ENCODE measurements at regions not wholly inside any gene's neighbourhood (a gene's known extent, or its start where the extent isn't known, plus 50 kb on each side); places are given as distances from the start of the nearest gene placed in this dataset.
"Not testable (repeated sequence)": the region's sequence is repeated elsewhere in the genome, so short reads cannot be mapped to it uniquely, and the experiment has no call there.

DNA sequence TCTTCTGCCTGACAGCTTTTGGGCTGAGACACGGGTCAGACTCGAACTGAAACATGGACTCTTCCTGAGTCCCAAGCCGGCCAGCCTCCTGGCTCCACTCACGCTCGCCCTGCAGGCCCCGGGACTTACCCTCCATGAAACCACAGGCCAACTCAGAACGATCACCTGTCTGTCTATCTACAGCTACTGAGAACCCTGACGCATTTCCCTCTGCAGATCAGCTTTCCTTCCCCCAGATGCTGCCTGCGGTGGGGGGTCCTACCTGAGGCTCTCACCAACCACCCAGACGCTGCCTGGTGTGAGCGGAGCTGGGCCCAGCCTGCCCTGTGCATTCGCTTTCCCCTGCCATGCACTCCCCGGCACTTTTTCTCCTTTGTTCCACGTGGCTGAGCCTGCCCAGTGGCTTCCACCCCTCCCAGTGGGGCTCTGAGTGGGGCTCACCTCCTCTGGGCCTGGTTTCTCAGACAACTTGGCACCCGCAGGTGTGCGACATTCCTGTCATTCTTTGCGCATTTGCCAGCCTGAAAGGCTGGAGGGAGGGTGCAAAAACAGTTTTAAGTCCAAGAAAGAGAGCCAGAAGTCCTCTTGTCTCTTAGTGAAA is 60.2 kb downstream of the PLXNA1 start:
- no peak for DNase-seq (ENCODE audit: low read depth)
- H3K27me3 ChIP-seq (ENCODE audit: control insufficient read depth, insufficient read depth, low read length): peaks cover 5% of the 10 kb centered on the region
- H3K36me3 ChIP-seq (ENCODE audit: control insufficient read depth, insufficient read depth, low read length): no peaks in the 10 kb centered on the region
- TF ChIP-seq, protein P1, sequence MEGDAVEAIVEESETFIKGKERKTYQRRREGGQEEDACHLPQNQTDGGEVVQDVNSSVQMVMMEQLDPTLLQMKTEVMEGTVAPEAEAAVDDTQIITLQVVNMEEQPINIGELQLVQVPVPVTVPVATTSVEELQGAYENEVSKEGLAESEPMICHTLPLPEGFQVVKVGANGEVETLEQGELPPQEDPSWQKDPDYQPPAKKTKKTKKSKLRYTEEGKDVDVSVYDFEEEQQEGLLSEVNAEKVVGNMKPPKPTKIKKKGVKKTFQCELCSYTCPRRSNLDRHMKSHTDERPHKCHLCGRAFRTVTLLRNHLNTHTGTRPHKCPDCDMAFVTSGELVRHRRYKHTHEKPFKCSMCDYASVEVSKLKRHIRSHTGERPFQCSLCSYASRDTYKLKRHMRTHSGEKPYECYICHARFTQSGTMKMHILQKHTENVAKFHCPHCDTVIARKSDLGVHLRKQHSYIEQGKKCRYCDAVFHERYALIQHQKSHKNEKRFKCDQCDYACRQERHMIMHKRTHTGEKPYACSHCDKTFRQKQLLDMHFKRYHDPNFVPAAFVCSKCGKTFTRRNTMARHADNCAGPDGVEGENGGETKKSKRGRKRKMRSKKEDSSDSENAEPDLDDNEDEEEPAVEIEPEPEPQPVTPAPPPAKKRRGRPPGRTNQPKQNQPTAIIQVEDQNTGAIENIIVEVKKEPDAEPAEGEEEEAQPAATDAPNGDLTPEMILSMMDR (IDR thresholded peaks at IDR 0.05; ENCODE audit: insufficient read depth, low read length, poor library complexity, severe bottlenecking): no peak
- H3K4me3 ChIP-seq (ENCODE audit: low read depth, low read length): no peak overlapping the region

DNA sequence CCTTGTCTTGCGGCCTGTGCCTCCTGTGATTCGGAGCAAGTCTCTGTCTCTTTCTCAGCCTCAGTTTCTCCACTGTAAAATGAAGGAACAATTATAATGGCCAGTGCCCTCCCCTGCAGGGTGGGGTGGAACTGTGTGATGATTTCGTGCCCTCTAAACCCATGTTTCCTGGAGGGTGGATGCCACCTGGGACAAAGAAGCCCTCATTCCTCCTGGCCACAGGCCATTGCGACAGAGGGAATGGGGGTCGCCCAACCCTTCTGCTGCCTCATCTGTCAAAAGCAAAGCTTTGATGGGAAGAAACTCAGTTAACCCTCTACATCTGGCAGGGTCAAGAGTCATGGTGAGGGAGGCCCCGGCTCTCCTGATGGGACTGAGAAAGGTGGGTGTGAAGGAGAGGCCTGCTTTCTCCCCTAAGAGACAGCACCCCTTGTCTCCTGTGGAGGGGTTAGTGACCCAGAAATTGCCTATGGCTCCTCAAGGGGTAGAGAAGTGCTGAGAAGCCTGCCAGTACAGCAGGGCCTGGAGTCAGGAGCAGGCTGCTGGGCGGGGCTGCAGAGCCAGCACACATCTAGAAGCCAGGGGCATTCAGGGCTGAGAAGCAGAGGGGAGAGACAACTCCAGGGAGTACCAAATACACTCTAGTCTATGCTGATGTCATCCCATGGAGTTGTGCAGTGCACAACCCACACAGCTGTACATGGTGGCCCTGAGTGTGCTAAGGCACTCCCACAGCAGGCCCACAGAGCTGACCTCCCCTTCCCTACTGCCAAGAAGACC is 61.0 kb downstream of the PLXNA1 start:
- Histone ChIP-seq H3K36me3 (ENCODE audit: control insufficient read depth, insufficient read depth, low read length) (no peaks in the 10 kb centered on the region), H3K27me3 (ENCODE audit: control insufficient read depth, insufficient read depth, low read length) (peaks cover 5% of the 10 kb centered on the region), H3K4me3 (ENCODE audit: low read depth, low read length) (no peak overlapping the region)
- TF ChIP-seq, protein P1 (IDR thresholded peaks at IDR 0.05; ENCODE audit: insufficient read depth, low read length, poor library complexity, severe bottlenecking): no peak
- no peak for DNase-seq (ENCODE audit: low read depth)

DNA sequence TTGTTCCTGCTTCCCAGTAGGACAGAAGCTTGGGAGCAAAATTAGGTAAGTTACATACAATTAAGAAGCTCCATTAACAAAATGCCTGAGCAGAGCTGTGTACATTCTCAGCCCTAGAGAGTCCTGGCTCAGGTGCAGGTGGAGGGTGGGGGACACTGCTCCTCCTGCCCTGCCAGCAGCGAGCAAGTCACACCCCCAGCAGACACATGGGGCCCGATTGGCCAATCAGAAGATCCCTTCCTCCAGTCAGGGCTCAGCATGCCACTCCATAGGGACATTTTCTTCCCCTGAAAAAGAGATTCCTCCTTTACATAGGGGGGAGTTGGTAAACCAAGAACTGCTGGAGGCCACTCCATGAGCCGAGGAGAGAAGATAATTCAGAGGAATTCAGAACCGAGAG is 62.1 kb downstream of the PLXNA1 start:
- no peaks in the 10 kb centered on the region for H3K36me3 ChIP-seq (ENCODE audit: control insufficient read depth, insufficient read depth, low read length)
- no peak for DNase-seq (ENCODE audit: low read depth)
- TF ChIP-seq, protein P1 (IDR thresholded peaks at IDR 0.05; ENCODE audit: insufficient read depth, low read length, poor library complexity, severe bottlenecking): no peak
- H3K4me3 ChIP-seq (ENCODE audit: low read depth, low read length): no peak overlapping the region
- no peaks in the 10 kb centered on the region for H3K27me3 ChIP-seq (ENCODE audit: control insufficient read depth, insufficient read depth, low read length)

DNA sequence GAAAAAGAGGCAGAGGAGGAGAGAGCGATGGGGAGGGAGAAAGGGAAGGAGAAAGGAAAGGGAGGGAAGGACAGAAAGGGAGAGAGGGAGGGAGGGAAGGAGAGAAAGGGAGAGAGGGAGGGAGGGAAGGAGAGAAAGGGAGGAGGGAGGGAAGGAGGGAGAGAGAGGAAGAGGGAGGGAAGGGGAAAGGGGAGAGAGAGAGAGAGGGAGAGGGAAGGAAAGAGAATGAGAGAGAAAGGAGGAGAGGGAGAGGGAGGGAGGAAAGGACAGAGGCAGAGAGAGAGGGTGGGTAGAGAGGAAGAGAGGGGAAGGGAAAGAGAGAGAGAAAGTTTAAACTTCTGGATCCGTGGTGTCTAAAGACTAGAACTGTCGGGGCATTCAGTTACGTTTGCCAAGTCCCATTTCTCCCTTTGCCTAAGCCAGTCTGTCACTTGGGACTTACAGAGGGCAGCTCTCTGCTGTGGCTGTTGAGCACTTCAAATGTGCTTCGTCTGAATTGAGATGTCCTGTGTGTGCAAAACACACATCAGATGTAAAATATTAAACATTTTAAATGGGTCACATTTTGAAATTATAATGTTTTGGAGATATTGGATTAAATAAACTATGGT is 62.6 kb downstream of the PLXNA1 start:
- no peak overlapping the region for H3K4me3 ChIP-seq (ENCODE audit: low read depth, low read length)
- TF ChIP-seq, protein P1 (IDR thresholded peaks at IDR 0.05; ENCODE audit: insufficient read depth, low read length, poor library complexity, severe bottlenecking): no peak
- DNase-seq (ENCODE audit: low read depth): no peak
- no peaks in the 10 kb centered on the region for H3K27me3 ChIP-seq (ENCODE audit: control insufficient read depth, insufficient read depth, low read length)
- H3K36me3 ChIP-seq (ENCODE audit: control insufficient read depth, insufficient read depth, low read length): no peaks in the 10 kb centered on the region

DNA sequence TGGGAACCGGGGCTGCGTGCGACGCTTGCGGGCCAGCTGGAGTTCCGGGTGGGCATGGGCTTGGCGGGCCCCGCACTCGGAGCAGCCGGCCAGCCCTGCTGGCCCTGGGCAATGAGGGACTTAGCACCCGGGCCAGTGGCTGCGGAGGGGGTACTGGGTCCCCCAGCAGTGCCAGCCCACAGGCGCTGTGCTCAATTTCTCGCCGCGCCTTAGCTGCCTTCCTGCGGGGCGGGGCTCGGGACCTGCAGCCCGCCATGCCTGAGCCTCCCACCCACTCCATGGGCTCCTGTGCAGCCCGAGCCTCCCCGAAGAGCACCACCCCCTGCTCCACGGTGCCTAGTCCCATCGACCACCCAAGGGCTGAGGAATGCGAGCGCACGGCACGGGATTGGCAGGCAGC is 63.8 kb downstream of the PLXNA1 start:
- not testable (repeated sequence) for H3K36me3 ChIP-seq (ENCODE audit: control insufficient read depth, insufficient read depth, low read length); H3K4me3 ChIP-seq (ENCODE audit: low read depth, low read length); DNase-seq (ENCODE audit: low read depth); H3K27me3 ChIP-seq (ENCODE audit: control insufficient read depth, insufficient read depth, low read length)

DNA sequence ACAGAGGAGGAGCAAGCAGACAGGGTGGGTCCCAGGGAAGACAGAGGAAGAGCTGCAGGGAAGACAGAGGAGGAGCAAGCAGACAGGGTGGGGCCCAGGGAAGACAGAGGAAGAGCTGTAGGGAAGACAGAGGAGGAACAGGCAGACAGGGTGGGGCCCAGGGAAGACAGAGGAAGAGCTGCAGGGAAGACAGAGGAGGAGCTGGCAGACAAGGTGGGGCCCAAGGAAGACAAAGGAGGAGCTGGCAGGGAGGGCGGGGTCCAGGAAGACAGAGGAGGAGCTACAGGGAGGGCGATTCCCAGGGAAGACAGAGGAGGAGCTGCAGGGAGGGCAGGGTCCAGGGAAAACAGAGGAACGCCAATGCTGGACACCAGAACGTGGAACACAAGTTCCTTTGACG is 66.5 kb downstream of the PLXNA1 start:
- Histone ChIP-seq H3K4me3 (ENCODE audit: low read depth, low read length) (no peak overlapping the region), H3K27me3 (ENCODE audit: control insufficient read depth, insufficient read depth, low read length) (no peaks in the 10 kb centered on the region), H3K36me3 (ENCODE audit: control insufficient read depth, insufficient read depth, low read length) (no peaks in the 10 kb centered on the region)
- DNase-seq (ENCODE audit: low read depth): no peak
- TF ChIP-seq, protein P1 (IDR thresholded peaks at IDR 0.05; ENCODE audit: insufficient read depth, low read length, poor library complexity, severe bottlenecking): no peak

Measured in kidney epithelial cell (primary cell).